Neutrophil (primary cell): ENCODE measurements at regions not wholly inside any gene's neighbourhood (a gene's known extent, or its start where the extent isn't known, plus 50 kb on each side); places are given as distances from the start of the nearest gene placed in this dataset.
"Not testable (repeated sequence)": the region's sequence is repeated elsewhere in the genome, so short reads cannot be mapped to it uniquely, and the experiment has no call there.

Source experiments
- H3K27ac ChIP-seq: fragments of 200-600 bp; sonication (generic); 2 replicates; pipeline ENCODE4 v1.5.1; 2016; ENCODE audit warnings: mild to moderate bottlenecking, moderate library complexity
- H3K27me3 ChIP-seq: fragments of 200-600 bp; sonication (generic); 2 replicates; pipeline ENCODE4 v1.6.0; 2016; ENCODE audit warnings: mild to moderate bottlenecking
- H3K36me3 ChIP-seq: fragments of 200-600 bp; sonication (generic); 2 replicates; pipeline ENCODE4 v1.5.1; 2017
- H3K4me1 ChIP-seq, 2 experiments: fragments of 200-600 bp in 1 of 2; sonication (generic) in 1 of 2; 1 replicate in 1 of 2; 2 replicates in 1 of 2; pipeline versions ENCODE4 v1.5.1 to v1.6.1; 2013 to 2016; ENCODE audit warnings: low read depth in 1 of 2, low read length in 1 of 2, mild to moderate bottlenecking in 1 of 2, moderate library complexity in 1 of 2; ENCODE audit not compliant: control insufficient read depth in 1 of 2, insufficient read depth in 1 of 2
- H3K4me3 ChIP-seq, 2 experiments: fragments of 200-600 bp in 1 of 2; sonication (generic) in 1 of 2; 1 replicate in 1 of 2; 2 replicates in 1 of 2; pipeline ENCODE4 v1.5.1; 2013 to 2016; ENCODE audit warnings: low read depth in 1 of 2, low read length in 1 of 2, mild to moderate bottlenecking in 1 of 2, moderate library complexity in 1 of 2
- H3K9me3 ChIP-seq: fragments of 200-600 bp; sonication (generic); 2 replicates; pipeline ENCODE4 v1.5.1; 2016
- CTCF ChIP-seq: fragments of 200-600 bp; sonication (generic); IDR thresholded peaks from 2 replicates; pipeline ENCODE4 v1.5.1; 2016; ENCODE audit warnings: antibody characterized with exemption

GRCh38 chrX:110924871-110925270 is 129.3 kb upstream of the CHRDL1 start:
- Histone ChIP-seq H3K27ac (no peak overlapping the region), H3K4me3 (no peak overlapping the region), H3K4me1 (no peaks in the 10 kb centered on the region), H3K36me3 (no peaks in the 10 kb centered on the region), H3K27me3 (no peaks in the 10 kb centered on the region), H3K9me3 (no peaks in the 10 kb centered on the region)
- no peak for TF ChIP-seq CTCF

- no peaks in the 10 kb centered on the region for H3K27me3 ChIP-seq
- TF ChIP-seq CTCF, result no peak
- no peaks in the 10 kb centered on the region for H3K36me3 ChIP-seq
- no peaks in the 10 kb centered on the region for H3K4me1 ChIP-seq
- H3K9me3 ChIP-seq, result no peaks in the 10 kb centered on the region
- H3K27ac ChIP-seq, result no peak overlapping the region
- no peak overlapping the region for H3K4me3 ChIP-seq
Measured at GRCh38 chrX:110920991-110921390, 125.4 kb upstream of the CHRDL1 start.

GRCh38 chrX:110915570-110915969 is 120.0 kb upstream of the CHRDL1 start:
- H3K4me1 ChIP-seq, result no peaks in the 10 kb centered on the region
- H3K36me3 ChIP-seq, result no peaks in the 10 kb centered on the region
- H3K27ac ChIP-seq, result no peak overlapping the region
- no peaks in the 10 kb centered on the region for H3K9me3 ChIP-seq
- H3K27me3 ChIP-seq, result no peaks in the 10 kb centered on the region
- TF ChIP-seq CTCF, result no peak
- no peak overlapping the region for H3K4me3 ChIP-seq

GRCh38 chrX:110915111-110915510 is 119.5 kb upstream of the CHRDL1 start:
- Histone ChIP-seq H3K27ac (no peak overlapping the region), H3K9me3 (no peaks in the 10 kb centered on the region), H3K4me3 (no peak overlapping the region), H3K27me3 (no peaks in the 10 kb centered on the region), H3K4me1 (no peaks in the 10 kb centered on the region), H3K36me3 (no peaks in the 10 kb centered on the region)
- TF ChIP-seq CTCF, result no peak

- no peak overlapping the region for H3K27ac ChIP-seq
Measured at GRCh38 chrX:110914281-110914680, 118.7 kb upstream of the CHRDL1 start.

GRCh38 chrX:110904747-110905146 is 109.1 kb upstream of the CHRDL1 start:
- H3K27me3 ChIP-seq, H3K27ac ChIP-seq, H3K36me3 ChIP-seq, H3K4me1 ChIP-seq, H3K4me3 ChIP-seq, H3K9me3 ChIP-seq: not testable (repeated sequence)

More at GRCh38 chrX:110914281-110914680, 118.7 kb upstream of the CHRDL1 start:
- H3K36me3 ChIP-seq, result no peaks in the 10 kb centered on the region
- no peaks in the 10 kb centered on the region for H3K4me1 ChIP-seq
- no peak for TF ChIP-seq CTCF
- no peak overlapping the region for H3K4me3 ChIP-seq
- no peaks in the 10 kb centered on the region for H3K9me3 ChIP-seq
- H3K27me3 ChIP-seq, result no peaks in the 10 kb centered on the region
